Right lung (tissue), 2 donors: ENCODE measurements at regions not wholly inside any gene's neighbourhood (a gene's known extent, or its start where the extent isn't known, plus 50 kb on each side); places are given as distances from the start of the nearest gene placed in this dataset.
"Not testable (repeated sequence)": the region's sequence is repeated elsewhere in the genome, so short reads cannot be mapped to it uniquely, and the experiment has no call there.

ENCODE experiments used
- DNase-seq, 2 donors: peaks; one replicate each; pipeline ENCODE4 v3.0.0-alpha.2; 2013

DNA sequence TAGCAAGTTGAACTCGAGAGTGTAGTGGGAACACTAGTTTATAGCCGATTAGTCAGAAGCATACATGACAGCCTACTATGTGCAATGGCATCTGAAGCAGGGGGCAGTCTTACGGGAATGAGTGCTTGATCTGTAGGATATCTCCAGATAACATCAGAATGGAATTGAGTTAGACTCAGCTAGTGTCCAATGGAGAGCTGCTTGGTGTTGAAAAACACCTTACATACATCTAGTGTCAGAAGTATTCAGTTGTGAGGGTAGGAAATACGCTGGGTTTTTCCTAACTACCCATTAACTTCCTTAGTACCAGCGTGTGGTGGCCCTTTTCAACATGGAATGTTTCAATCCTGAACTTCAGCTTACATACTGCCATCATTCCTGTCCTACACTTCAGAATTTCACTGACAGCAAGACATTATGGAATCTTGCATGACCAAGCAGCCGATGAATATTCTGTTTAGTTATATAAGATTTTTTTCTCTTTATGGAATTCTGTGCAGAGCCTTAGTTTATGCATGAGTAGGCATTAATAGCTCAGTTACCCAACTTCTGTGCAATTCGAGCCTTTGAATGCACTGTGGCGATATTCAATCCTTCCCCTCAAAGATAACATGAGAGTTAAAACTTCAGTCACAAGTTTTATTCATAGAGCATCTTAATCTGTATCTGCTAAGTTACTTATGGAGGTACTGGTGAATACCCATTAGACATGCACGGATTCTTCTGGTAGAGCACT, 218.6 kb upstream of the MOCS1 start:
- no peak for DNase-seq

GRCh38 chr6:40152196-40152595, 217.9 kb upstream of the MOCS1 start:
- no peak for DNase-seq

GRCh38 chr6:40148882-40149573, 214.8 kb upstream of the MOCS1 start:
- DNase-seq = no peak

DNA sequence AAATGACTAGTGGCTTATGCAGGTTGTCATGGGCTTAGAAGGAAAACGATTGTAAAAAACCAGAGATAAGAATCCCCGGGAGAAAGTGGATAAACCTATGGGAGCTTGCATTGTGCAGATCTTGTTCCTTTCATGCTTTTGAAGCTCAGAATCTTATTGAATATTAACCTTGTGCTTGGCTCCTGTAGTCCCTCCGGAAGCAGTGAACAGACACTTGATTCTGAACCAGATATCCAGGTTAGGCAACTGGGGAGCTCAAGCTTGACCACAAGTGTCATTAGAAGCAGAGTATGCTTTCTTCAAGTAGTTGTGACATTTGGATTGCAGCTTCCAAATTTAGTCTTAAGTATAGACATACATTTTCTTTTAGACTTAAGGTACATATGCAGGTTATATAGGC, 212.6 kb upstream of the MOCS1 start:
- peak; percentile 7 to 16 for DNase-seq

DNA sequence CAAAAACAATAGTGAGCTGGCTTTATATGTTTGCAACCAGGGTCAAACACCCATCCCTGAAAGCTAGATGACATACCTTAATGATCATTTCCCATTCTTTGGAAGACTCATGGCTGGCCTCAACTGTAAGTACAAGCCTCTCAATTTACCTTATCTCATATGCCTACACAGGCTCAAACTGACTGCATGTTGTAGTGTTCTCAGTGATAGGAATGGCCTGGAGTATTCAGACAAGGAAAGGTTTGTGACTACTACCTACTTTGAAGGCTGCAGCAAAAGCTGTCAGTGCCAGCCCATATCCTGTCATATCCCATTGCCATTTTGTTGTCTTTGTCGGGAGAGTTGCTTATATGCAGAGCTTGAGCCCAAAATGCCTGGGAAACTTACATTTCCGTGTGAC, 205.2 kb upstream of the MOCS1 start:
- no peak for DNase-seq

DNA sequence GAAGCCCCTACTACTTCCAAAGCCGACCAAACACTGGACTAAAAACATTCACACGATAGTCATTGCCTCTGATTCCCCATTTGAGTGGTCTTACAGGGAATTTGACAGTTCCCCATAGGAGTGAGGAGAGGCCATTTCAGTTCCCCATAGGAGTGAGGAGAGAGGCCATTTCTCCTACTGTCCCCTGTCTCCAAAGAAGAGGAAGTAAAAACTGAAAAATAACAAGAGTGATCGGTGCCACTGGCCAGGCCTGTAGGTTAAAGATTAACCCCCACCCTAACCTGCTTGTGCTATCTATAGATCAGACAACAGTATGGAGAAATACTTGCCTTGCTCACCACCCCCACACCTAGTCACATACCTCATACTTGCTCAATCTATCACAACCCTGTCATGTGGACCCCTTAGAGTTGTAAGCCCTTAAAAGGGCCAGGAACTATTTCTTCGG, 204.0 kb upstream of the MOCS1 start:
- DNase-seq = peak; percentile 10 to 11

- DNase-seq = no peak
Observed at GRCh38 chr6:40135491-40136072, 201.3 kb upstream of the MOCS1 start.

- not testable (repeated sequence) for DNase-seq
Observed at GRCh38 chr6:40133981-40134380, 199.7 kb upstream of the MOCS1 start.

DNA sequence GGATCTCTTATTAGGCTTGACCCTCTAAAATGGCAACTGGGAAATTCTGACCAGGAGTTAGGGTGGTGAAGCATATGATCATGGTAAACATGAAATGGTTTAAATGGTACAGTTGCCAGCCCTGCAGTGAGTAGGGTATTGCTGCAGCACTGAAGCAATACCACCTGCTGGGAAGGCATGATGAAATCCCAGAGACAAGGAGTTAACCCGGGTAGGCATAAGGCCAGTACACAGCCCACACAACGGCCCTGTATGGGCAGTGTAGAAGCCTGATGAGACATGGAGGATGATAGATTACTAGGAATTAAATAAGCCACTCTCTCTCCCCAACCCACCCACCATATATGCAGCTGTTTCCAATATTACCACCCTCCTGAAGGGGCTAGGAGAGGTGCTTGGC, 197.4 kb upstream of the MOCS1 start:
- DNase-seq = no peak

- DNase-seq = no peak
Observed at GRCh38 chr6:40128127-40128526, 193.9 kb upstream of the MOCS1 start.

DNA sequence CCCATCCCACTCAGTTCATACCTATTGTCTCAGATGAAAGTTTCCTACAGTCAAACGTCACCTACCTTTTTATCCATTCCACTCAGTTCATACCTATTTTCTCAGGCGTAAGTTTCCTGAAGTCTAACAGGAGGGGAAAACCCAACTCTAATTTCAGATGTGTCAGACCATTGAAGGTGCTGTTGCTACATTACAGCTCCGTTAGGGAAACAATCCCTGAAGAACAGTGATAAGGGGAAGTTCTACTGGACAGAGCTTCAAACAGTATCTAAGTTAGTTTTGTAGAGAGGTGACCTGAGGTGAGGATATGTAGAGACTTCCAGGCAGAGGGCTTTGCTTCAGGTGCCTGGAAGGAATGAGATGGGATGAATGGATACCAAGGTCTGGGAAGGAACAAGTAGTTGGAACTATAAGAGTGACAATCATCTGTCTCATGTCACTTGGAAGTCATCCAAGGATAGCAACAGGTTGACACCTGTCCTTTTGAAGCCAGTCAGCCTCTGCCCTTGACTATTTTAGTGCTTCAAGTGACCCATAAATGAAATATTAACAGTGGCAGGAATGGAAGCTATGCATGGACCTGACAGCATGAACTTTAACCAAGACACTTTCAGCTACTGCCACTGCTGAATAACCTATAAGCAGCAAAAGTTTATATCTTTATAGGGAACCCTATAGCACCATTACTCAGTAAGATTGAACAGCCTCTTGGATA, 191.6 kb upstream of the MOCS1 start:
- no peak for DNase-seq

DNA sequence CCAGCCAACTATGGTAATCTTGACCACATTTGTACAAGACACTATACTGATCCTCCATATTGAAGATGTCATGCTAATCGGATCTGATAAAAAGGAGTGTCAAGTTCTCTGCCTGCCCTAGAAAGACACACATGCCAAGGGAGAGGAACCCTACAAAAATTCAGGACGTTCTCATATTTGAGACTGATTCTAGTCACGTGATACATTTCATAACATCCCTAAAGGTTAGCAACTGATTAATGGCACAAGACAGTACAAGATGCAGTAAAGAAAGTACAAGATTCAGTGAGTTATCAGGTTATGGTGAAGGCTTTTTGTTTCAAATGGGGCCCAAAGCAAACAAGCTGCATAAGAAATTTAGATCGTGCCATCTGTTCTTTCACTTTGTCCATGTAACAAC, 190.7 kb upstream of the MOCS1 start:
- no peak for DNase-seq

GRCh38 chr6:40116832-40117231, 182.6 kb upstream of the MOCS1 start:
- no peak for DNase-seq

- DNase-seq = no peak
Observed at GRCh38 chr6:40112350-40112749, 178.1 kb upstream of the MOCS1 start.

DNA sequence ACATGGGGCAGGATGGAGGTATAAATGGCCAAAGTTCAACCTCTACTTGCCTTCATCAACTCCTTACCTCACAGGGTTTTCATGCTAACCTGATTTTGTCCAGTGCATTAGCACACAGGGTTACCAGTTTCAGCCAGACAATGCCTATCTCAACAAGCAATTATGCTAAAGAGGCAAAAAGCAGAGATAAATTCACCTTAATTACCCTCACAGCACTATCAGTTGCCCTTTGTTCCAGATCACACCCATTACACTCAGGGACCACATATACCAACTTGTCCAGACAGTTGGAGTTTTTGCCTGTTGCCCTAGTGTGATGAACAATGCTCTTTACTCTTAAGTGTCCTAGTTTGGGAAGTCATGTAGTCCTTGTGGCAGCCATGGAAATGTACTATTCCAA, 174.5 kb upstream of the MOCS1 start:
- no peak for DNase-seq

DNA sequence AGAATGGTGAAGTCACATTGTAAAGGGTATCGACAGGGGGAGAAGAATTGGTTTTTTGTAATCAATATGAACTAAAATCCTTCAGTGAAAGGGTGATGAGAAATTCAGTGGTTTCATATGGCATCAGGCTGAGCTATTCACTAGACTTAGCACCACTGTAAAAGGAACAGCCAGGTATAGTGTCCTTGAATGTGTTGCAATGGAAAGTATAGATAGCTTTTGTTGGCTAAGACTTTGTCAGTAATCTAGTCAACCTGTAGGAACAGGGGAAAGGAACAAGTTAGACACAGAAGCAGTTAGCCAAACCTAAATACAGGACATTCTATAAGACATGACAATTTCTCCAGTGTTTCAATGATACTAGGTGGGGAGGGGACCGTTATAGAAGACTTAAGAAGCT, 172.6 kb upstream of the MOCS1 start:
- no peak for DNase-seq

DNA sequence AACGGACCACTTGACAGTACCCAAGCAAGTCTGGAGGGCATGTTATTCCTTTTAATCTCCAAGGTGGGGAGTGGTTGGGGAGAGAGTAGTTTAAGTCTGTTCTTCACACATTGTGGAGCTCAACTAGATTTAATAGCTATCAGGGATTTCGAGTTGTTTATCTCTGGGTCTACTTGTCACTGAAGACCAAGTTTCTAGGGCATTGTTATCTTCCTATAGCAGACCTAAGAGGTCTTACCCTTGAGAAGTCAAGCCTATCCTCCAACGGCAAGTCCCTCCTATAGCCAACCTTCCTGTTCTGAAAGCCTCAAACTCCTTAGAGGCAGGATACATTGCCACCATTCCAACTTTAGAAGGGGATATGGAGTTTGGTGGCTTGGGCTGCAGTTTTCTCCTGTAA, 164.5 kb upstream of the MOCS1 start:
- no peak for DNase-seq

DNA sequence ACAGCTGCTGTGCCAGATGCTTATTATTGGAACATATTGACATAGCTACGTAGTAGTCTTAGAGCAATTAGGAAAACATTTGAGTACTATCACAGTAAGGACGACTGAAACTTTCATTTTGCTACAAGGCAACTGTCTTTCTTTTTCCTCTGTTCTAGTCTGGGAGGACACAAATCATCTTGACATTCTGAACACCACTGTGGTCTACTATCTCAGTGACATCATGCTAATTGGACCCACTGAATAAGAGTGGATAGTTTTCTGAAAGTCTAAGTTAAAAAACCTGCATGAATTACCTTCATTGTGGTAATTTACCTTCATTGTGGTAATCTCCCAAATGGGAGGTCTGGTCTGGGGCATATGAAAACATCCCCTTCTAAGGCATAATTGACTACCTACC, 163.3 kb upstream of the MOCS1 start:
- no peak for DNase-seq

GRCh38 chr6:40083141-40083920, 149.1 kb upstream of the MOCS1 start:
- no peak for DNase-seq

- no peak for DNase-seq
Observed at GRCh38 chr6:40082278-40083043, 148.2 kb upstream of the MOCS1 start.

GRCh38 chr6:40077736-40078135, 143.5 kb upstream of the MOCS1 start:
- DNase-seq = no peak
